ENCODE measurements at regions not wholly inside any gene's neighbourhood (a gene's known extent, or its start where the extent isn't known, plus 50 kb on each side); places are given as distances from the start of the nearest gene placed in this dataset.

GRCh38 chr22:48721395-48721669 lies 1106.3 kb downstream of the BRD1 start:
- H3K9me3 ChIP-seq (replicated peaks in 1 of 3) = no peaks in the 10 kb centered on the region
- DNase-seq = no peak
- H3K27ac ChIP-seq = no peak overlapping the region
- H3K27me3 ChIP-seq = no peaks in the 10 kb centered on the region
- intact Hi-C loops (cut with DNase I) = no loop called here
- TF ChIP-seq POLR2A (IDR thresholded peaks at IDR 0.05) = no peak
- no peak for TF ChIP-seq CTCF (IDR thresholded peaks at IDR 0.05)
- no peaks in the 10 kb centered on the region for H3K36me3 ChIP-seq (replicated peaks in 1 of 2)
- H3K4me3 ChIP-seq = no peak overlapping the region
- 87 to 98% (median 90%) methylated on average over 3 of the region's 3 CpGs for WGBS, 4 donors
- no peaks in the 10 kb centered on the region for H3K4me1 ChIP-seq (replicated peaks in 1 of 2)

GRCh38 chr22:48720662-48721394 lies 1106.8 kb downstream of the BRD1 start:
- intact Hi-C loops (cut with DNase I) = no loop called here
- no peak overlapping the region for H3K4me3 ChIP-seq
- H3K27me3 ChIP-seq = no peaks in the 10 kb centered on the region
- no peaks in the 10 kb centered on the region for H3K36me3 ChIP-seq (replicated peaks in 1 of 2)
- no peaks in the 10 kb centered on the region for H3K4me1 ChIP-seq (replicated peaks in 1 of 2)
- TF ChIP-seq POLR2A (IDR thresholded peaks at IDR 0.05) (no peak), CTCF (IDR thresholded peaks at IDR 0.05) (no peak)
- 80 to 90% (median 82%) methylated on average over 10 to 20 of the region's 20 CpGs for WGBS, 4 donors
- H3K9me3 ChIP-seq (replicated peaks in 1 of 3) = no peaks in the 10 kb centered on the region
- no peak overlapping the region for H3K27ac ChIP-seq
- no peak for DNase-seq

DNA sequence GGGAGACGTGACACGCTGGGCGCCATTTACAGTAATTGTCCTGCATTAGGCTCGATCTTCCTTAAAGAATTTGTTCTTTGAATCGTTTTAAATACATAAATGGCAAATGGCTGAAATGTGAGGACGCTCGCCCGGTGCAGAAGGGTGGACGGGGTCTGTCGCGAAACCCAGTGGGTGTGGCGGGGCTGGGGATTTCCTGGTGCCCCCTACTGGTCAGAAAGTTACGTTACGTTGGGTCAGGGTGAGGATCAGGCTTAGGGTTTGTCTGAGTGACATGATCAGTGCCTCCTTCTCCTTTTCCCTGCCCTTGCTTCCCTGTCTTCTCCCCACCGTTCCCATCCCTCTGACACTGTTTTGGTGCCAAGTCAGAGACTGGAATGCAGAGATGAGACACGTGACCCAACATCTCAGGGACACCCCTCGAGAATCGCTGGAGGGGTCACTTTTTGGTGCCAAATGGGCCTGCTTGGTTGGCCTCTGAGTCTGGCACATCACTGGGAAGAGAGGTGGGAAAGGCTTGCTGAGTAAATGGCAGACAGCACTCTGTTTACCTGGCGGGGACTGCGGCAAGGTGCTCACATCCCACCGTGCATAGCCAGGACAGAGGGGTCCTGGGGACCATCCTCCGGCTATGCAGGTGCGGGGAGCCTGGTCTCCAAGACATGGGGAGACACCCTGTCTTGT lies 1107.6 kb downstream of the BRD1 start:
- DNase-seq = no peak
- Histone ChIP-seq H3K9me3 (replicated peaks in 1 of 3) (no peaks in the 10 kb centered on the region), H3K4me1 (replicated peaks in 1 of 2) (no peaks in the 10 kb centered on the region), H3K27me3 (no peaks in the 10 kb centered on the region), H3K36me3 (replicated peaks in 1 of 2) (no peaks in the 10 kb centered on the region), H3K4me3 (no peak overlapping the region), H3K27ac (no peak overlapping the region)
- TF ChIP-seq CTCF (IDR thresholded peaks at IDR 0.05) = no peak
- no peak for TF ChIP-seq POLR2A (IDR thresholded peaks at IDR 0.05)
- intact Hi-C loops (cut with DNase I) = no loop called here
- whole genome bisulfite sequencing, 4 donors = 74 to 79% (median 77%) methylated on average over 18 to 23 of the region's 23 CpGs

DNA sequence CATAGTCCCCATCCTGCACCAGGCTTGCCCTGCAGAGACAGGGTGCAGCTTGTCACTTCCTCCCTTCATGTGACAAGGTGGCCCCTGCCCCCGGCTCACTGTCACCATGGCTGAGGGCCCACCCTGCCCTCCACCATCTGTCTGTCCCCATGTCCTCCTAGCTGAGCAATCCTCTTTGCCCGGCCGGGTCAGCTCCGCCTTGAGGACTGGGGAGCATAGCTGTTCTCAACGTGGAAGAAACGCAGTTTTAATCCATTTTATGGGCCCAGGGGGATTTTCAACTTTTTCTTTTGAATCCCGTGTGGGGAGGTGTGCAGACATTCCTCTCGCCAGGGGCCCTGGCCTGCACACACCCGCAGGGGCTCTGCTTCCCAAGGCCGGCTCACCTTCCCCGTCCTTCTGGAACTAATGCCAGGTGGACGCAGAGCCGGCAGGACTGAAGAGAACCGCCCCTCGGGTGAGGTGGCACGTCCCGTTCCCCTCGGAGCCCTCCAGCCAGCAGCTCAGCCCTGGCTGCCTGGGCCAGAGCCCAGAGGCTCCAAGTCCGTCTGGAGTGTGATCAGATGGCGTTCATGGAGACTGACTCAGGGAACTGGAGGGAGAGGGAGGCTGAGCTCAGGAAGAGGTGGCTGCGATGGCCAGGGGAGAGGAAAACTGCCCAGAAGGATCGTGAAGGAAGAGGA lies 1108.7 kb downstream of the BRD1 start:
- 64 to 69% (median 68%) methylated on average over 14 to 22 of the region's 22 CpGs for WGBS, 4 donors
- Histone ChIP-seq H3K27ac (no peak overlapping the region), H3K9me3 (replicated peaks in 1 of 3) (no peaks in the 10 kb centered on the region), H3K36me3 (replicated peaks in 1 of 2) (no peaks in the 10 kb centered on the region), H3K27me3 (no peaks in the 10 kb centered on the region), H3K4me3 (no peak overlapping the region), H3K4me1 (replicated peaks in 1 of 2) (no peaks in the 10 kb centered on the region)
- no peak for TF ChIP-seq POLR2A (IDR thresholded peaks at IDR 0.05)
- no peak for TF ChIP-seq CTCF (IDR thresholded peaks at IDR 0.05)
- DNase-seq = no peak
- intact Hi-C loops (cut with DNase I) = no loop called here

All from adrenal gland (tissue), 9 donors.